Activated CD4-positive, alpha-beta T cell treated with anti-CD3 and anti-CD28 coated beads, Interleukin-2, amount 50 U/mL, for 48 hours (primary cell): ENCODE measurements at regions not wholly inside any gene's neighbourhood (a gene's known extent, or its start where the extent isn't known, plus 50 kb on each side); places are given as distances from the start of the nearest gene placed in this dataset.
"Not testable (repeated sequence)": the region's sequence is repeated elsewhere in the genome, so short reads cannot be mapped to it uniquely, and the experiment has no call there.

ENCODE experiments used
- DNase-seq, 2 experiments: peaks; one replicate each; pipeline ENCODE4 v3.0.0-alpha.2; 2020

GRCh38 chr10:42988517-42989395 lies 88.1 kb upstream of the RET start:
- DNase-seq: no peak

DNA sequence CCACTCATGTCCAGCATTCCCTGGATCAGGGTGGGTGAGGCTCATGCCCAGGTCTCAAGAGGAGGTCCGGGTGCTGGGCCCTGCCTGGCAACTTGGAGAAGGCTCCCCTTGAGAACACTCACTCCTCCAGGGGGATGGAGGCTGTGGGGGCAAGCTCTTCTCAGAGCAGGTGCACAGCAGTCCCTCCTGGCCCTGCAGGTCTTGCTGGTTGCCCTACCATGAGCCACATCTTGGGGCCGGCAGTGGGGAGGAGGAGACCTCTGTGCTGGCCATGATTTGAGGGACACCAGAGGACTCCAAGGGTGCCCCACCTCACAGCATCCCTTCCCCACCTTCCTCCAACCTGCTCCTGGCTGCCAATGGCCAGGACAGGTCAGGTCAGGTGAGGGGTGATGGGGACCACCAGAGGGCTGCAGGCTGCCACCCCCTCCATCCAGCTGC lies 87.4 kb upstream of the RET start:
- no peak for DNase-seq

- no peak for DNase-seq
Measured at GRCh38 chr10:42990016-42990720, 86.7 kb upstream of the RET start.

DNA sequence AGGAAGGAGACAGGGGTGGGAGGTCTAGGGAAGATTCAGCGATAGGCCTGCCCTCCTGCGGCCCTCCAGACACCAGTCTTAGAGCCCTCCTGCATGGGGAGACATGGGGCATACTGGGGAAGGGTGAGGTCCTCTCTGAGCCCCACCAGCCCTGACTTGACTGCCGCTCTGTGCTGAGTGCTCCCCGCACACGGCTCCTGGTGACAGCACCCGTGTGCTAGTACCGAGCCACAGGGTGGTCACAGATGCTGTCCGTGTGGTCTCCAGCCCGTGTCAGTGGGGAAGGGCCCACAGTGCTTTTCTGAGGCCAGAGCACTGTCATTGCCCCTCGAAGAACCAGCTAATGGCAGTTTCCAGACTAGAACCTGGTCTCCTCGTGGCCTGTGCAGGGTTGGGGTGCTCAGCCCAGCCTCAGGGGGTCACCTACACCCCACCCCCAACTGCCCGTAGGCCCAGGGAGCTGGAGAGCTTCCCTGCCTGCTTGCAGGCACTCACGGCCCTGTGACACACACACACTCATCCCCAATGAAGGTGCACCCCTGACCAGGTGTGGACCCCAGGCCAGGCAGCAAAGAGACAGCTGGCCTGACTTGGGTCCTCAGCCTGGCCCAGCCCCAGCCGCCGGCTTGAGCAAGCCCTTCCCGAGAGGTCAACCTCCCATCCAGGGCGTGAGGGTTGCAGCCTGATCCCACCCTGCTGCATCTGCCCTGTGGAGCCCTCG lies 86.0 kb upstream of the RET start:
- no peak for DNase-seq

GRCh38 chr10:42991442-42992098 lies 85.3 kb upstream of the RET start:
- no peak for DNase-seq

DNA sequence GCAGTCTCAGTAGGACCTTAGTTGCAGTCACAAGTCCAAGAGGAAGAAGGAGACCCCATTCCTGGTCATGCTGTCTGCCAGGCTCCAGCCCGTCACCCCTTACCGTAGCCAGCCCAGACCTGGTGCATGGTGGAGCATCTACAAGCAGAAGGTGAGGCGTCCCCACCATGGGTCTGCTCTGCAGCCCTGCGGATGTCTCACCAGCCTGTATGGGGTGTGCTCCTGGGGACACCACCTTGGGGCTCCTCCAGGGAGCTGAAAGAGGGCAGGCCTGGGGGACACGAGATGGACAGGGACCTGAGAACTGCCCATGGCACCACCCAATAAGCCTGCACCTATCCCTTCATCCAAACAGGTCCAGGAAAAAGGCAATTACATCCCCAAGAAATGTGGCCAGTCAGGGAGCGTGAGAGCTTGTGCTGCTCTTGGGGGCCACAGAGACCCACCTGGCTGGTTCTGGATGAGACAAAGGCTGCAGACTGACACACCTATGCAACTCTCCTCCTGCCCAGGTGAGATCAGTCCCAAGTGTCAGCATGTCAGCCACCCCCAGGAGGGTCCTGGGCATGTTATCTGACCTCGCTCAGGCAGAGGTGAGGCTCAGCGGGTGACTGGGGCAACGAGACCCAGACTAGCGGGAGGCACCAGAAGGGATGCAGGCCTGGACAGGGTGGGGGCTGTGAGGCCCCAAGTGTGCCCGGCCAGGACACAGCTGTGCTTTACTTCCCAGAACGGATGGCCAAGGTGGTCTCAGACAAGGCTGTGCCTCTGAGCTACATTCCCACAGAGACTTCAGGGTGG lies 84.5 kb upstream of the RET start:
- no peak for DNase-seq

- DNase-seq: no peak
Measured at GRCh38 chr10:42992957-42993390, 83.9 kb upstream of the RET start.

GRCh38 chr10:42994909-42995308 lies 82.0 kb upstream of the RET start:
- DNase-seq: not testable (repeated sequence)

DNA sequence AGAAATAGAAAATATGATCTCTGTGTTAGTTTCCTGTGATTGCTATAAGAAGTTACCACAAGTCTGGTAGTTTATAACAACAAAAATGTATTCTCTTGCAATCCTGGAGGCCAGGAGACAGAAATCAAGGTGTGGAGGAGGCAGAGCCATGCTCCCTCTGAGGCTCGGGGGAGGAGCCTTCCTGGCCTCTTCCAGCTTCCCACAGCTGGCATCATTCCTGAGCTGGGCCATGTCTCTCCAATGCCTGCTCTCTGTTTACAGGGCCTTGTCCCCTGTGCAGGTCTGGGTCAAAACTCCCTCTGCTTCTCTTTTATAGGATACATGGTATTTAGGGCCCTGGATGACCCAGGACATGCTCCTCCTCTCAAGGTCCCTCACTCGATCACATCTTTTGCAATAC lies 81.3 kb upstream of the RET start:
- DNase-seq: no peak

- no peak for DNase-seq
Measured at GRCh38 chr10:42996588-42996987, 80.3 kb upstream of the RET start.

- DNase-seq: no peak
Measured at GRCh38 chr10:42997151-42997848, 79.6 kb upstream of the RET start.

GRCh38 chr10:42997849-42998165 lies 79.1 kb upstream of the RET start:
- DNase-seq: no peak

- DNase-seq: no peak
Measured at GRCh38 chr10:42998481-42999384, 78.1 kb upstream of the RET start.

- no peak for DNase-seq
Measured at GRCh38 chr10:42999385-43000020, 77.4 kb upstream of the RET start.

GRCh38 chr10:43000021-43000411 lies 76.9 kb upstream of the RET start:
- no peak for DNase-seq

DNA sequence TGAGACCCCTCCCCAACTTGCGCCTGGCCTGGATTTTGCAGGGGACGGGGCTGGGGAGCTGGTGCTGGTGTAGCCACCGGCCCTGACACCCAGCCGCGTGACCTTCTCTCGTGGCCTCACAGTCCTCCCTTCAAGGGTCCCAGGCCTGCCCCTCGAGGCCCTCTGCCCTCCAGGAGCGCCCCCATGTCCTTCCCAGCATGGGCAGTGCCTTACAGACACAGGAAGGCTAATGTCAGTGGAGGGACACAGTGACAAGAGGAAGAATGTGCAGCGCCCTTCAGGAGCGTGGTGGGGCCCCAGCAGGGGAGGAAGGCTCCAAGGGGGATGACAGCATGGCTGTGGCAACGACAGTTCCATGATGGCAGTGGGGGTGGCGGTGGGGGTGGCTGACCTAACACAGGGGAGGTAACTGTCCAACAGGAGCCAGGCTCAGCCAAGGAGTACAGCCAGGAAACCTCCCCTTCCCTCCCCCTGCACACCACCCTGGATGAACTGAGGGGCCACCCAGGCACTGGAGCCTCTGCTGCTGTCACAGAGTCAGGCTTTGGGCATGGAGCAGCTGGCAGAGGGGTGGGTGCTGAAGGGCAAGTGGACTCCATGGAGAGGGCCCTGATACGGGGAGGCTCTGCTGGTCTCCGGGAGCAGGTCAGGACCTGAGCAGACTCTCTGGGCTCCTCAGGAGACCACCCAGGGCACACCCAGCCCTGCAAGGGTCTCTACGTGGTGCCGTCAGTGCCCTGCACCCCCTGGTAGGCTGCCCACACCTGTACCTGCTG lies 76.0 kb upstream of the RET start:
- DNase-seq: no peak

DNA sequence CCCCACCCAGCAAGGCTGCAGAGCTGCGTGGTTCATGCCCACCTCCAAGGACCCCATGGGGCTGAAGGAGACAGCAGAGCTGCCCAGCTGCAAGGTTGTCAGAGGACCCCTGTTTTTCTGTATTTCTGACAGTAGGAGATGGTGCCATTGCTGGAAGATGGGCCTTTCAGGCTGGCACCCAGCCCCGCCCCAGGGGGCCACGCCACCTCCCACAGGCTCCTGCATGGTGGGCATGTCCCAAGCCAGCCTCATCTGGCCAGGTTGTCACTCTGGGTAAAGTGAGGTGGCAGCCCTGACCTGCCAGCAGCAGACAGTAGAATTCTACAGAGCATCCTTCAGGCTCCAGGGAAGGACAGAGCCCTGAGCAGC lies 75.5 kb upstream of the RET start:
- DNase-seq: no peak

DNA sequence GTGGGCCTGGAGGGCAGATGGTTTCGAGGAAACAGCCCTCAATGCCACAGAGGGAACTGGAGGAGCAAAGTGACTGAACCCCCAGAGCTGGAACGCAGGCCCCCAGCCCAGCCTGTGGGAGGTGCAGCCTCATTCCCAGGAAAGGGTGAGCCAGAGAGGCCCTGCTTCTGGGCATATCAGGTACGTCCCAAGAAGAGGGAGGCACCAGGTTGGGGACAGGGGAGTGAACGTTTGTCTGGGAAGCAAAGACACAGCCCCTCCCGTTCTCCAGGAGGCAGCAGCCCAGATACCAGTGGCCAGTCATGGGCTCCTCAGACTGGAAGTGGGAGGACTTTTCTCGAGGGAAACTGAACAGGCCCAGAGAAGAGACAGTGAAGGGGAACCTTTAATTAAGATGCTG lies 74.3 kb upstream of the RET start:
- no peak for DNase-seq

DNA sequence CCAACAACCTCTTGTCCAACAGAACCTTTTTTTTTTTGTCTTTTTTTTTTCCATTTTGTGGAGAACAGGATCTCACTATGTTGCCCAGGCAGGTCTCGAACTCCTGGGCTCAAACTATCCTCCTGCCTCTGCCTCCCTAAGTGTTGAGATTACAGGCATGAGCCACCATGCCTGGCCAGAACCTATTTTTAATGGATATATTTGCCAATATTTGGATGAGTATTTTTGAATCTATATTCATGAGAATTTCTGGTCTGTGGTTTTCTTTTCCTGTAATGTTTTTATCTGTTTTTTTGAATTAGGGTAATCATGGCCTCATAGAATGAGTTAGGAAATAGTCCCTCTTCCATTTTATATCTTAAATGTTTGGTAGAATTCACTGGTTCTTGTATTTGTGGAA lies 70.4 kb upstream of the RET start:
- DNase-seq: no peak
